Tibial nerve (tissue), 4 donors: ENCODE measurements at regions not wholly inside any gene's neighbourhood (a gene's known extent, or its start where the extent isn't known, plus 50 kb on each side); places are given as distances from the start of the nearest gene placed in this dataset.

ENCODE experiments used
- DNase-seq, 2 donors: peaks; one replicate each; pipeline ENCODE4 v3.0.0-alpha.2; 2019; ENCODE audit warnings: low spot score in 2 of 2
- H3K27ac ChIP-seq, 4 donors: fragments of 200-600 bp; sonication (generic) in 3 of 4; one replicate each; pipeline ENCODE4 v1.5.1; 2017 to 2019; ENCODE audit warnings: mild to moderate bottlenecking in 1 of 4
- H3K27me3 ChIP-seq, 2 donors: fragments of 200-600 bp; sonication (generic) in 1 of 2; one replicate each; pipeline versions ENCODE4 v1.5.1 to v1.6.0; 2017 to 2019
- H3K36me3 ChIP-seq, 3 donors: fragments of 200-600 bp; sonication (generic); one replicate each; pipeline ENCODE4 v1.5.1; 2018 to 2019
- H3K4me1 ChIP-seq, 4 donors: fragments of 200-600 bp; sonication (generic) in 3 of 4; one replicate each; pipeline ENCODE4 v1.5.1; 2017 to 2019
- H3K4me3 ChIP-seq, 4 donors: fragments of 200-600 bp; sonication (generic) in 3 of 4; one replicate each; pipeline ENCODE4 v1.5.1; 2017 to 2019; ENCODE audit warnings: mild to moderate bottlenecking in 1 of 4, moderate library complexity in 1 of 4
- H3K9me3 ChIP-seq, 4 donors: fragments of 200-600 bp; sonication (generic) in 3 of 4; one replicate each; pipeline ENCODE4 v1.5.1; 2017 to 2019
- CTCF ChIP-seq, 5 experiments: fragments of 200-600 bp in 3 of 5; fragments of 450-650 bp in 2 of 5; sonication (generic) in 3 of 5; IDR thresholded peaks; one replicate each; pipeline ENCODE4 v1.5.1; 2016 to 2019; ENCODE audit warnings: antibody characterized with exemption in 5 of 5, mild to moderate bottlenecking in 3 of 5, moderate library complexity in 2 of 5
- EP300 ChIP-seq, 2 donors: sonication (generic); formaldehyde crosslinking; IDR thresholded peaks; one replicate each; pipeline ENCODE4 v1.6.1; 2017; ENCODE audit warnings: antibody characterized with exemption in 2 of 2, mild to moderate bottlenecking in 1 of 2
- POLR2A ChIP-seq, 2 donors: fragments of 450-650 bp; IDR thresholded peaks; one replicate each; pipeline ENCODE4 v1.6.1; 2017; ENCODE audit warnings: antibody characterized with exemption in 2 of 2, mild to moderate bottlenecking in 2 of 2, moderate library complexity in 2 of 2
- WGBS, 2 donors: methylation state at CpG; one replicate each; pipeline ENCODE4 v1.1.5; 2018; 5-methylcytosine and 5-hydroxymethylcytosine counted together

DNA sequence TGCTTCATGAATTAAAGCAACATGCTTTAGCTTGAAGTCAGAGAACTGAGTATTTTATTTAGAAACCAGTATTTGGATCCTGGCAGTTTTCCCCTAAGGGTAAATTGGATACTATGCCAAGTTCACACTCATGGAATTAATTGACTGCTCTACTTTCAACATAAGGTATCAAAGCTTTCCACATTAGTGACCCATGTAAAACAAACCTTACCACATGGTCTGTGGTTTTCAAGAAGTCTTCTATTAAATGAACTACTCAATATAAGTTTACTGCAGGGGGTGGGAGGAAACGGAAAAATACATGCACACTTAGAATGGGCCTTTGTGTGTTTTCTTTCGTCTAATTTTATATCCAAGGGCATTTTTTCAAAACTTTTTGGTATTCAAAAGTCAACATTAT, 232.0 kb upstream of the FBXL7 start:
- no peak overlapping the region for H3K27ac ChIP-seq
- H3K4me3 ChIP-seq: no peak overlapping the region
- DNase-seq: no peak
- H3K27me3 ChIP-seq: no peaks in the 10 kb centered on the region
- no peaks in the 10 kb centered on the region for H3K36me3 ChIP-seq
- TF ChIP-seq EP300 (IDR thresholded peaks at IDR 0.05): no peak
- no peak for TF ChIP-seq POLR2A (IDR thresholded peaks at IDR 0.05)
- no peak for TF ChIP-seq CTCF (IDR thresholded peaks at IDR 0.05)
- peaks cover 0 to 7% (median 0%) of the 10 kb centered on the region in 4 donors for H3K9me3 ChIP-seq
- 15 to 32% methylated on average over 2 of the region's 2 CpGs for WGBS, 2 donors
- no peaks in the 10 kb centered on the region for H3K4me1 ChIP-seq

GRCh38 chr5:15266841-15267240, 233.1 kb upstream of the FBXL7 start:
- H3K36me3 ChIP-seq: no peaks in the 10 kb centered on the region
- TF ChIP-seq EP300 (IDR thresholded peaks at IDR 0.05) (no peak), CTCF (IDR thresholded peaks at IDR 0.05) (no peak), POLR2A (IDR thresholded peaks at IDR 0.05) (no peak)

DNA sequence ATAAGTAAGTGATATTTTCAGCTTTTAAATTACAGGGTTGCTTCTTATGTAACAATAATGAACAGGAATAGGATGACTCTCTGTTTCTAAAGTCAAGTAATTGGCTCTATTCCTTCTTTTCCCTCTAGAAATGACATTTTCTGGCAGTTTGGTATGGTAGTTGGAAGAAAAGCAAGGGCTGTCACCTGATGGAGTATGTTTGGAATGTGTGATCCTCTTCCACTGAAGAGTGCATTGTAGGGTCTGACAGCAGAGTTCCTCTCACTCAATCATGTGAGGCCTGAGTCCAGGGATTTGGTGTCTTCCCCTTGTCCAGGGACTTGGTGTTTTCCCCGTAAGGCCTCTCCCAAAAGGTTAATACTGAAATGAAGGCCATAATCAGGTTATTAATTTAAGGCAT, 233.8 kb upstream of the FBXL7 start:
- no peak for DNase-seq
- 88 to 94% methylated on average over 1 of the region's 1 CpG for WGBS, 2 donors
- H3K4me3 ChIP-seq: no peak overlapping the region
- H3K9me3 ChIP-seq: peaks cover 0 to 7% (median 0%) of the 10 kb centered on the region in 4 donors
- peaks cover 0 to 10% (median 4%) of the 10 kb centered on the region in 4 donors for H3K4me1 ChIP-seq
- no peak overlapping the region for H3K27ac ChIP-seq
- TF ChIP-seq CTCF (IDR thresholded peaks at IDR 0.05) (no peak), POLR2A (IDR thresholded peaks at IDR 0.05) (no peak), EP300 (IDR thresholded peaks at IDR 0.05) (no peak)
- H3K27me3 ChIP-seq: no peaks in the 10 kb centered on the region
- H3K36me3 ChIP-seq: no peaks in the 10 kb centered on the region

More at GRCh38 chr5:15266841-15267240, 233.1 kb upstream of the FBXL7 start:
- Histone ChIP-seq H3K27ac (no peak overlapping the region), H3K4me1 (peaks cover 0 to 4% (median under 1%) of the 10 kb centered on the region in 4 donors), H3K9me3 (peaks cover 0 to 7% (median 0%) of the 10 kb centered on the region in 4 donors), H3K27me3 (no peaks in the 10 kb centered on the region), H3K4me3 (no peak overlapping the region)
- no peak for DNase-seq
- 93 to 95% methylated on average over 1 of the region's 1 CpG for WGBS, 2 donors

GRCh38 chr5:15263942-15264341, 236.0 kb upstream of the FBXL7 start:
- H3K4me3 ChIP-seq: no peak overlapping the region
- no peaks in the 10 kb centered on the region for H3K36me3 ChIP-seq
- WGBS, 2 donors: 91 to 100% methylated on average over 1 of the region's 1 CpG
- no peak for TF ChIP-seq CTCF (IDR thresholded peaks at IDR 0.05)
- no peak for TF ChIP-seq EP300 (IDR thresholded peaks at IDR 0.05)
- TF ChIP-seq POLR2A (IDR thresholded peaks at IDR 0.05): no peak
- peaks cover 0 to 7% (median 0%) of the 10 kb centered on the region in 4 donors for H3K9me3 ChIP-seq
- H3K27me3 ChIP-seq: no peaks in the 10 kb centered on the region
- H3K27ac ChIP-seq: no peak overlapping the region
- DNase-seq: no peak
- H3K4me1 ChIP-seq: peaks cover 0 to 21% (median 8%) of the 10 kb centered on the region in 4 donors

GRCh38 chr5:15263406-15263805, 236.6 kb upstream of the FBXL7 start:
- TF ChIP-seq EP300 (IDR thresholded peaks at IDR 0.05) (no peak), POLR2A (IDR thresholded peaks at IDR 0.05) (no peak), CTCF (IDR thresholded peaks at IDR 0.05) (no peak)
- Histone ChIP-seq H3K36me3 (no peaks in the 10 kb centered on the region), H3K27me3 (no peaks in the 10 kb centered on the region), H3K9me3 (peaks cover 0 to 7% (median 0%) of the 10 kb centered on the region in 4 donors), H3K4me1 (peaks cover 0 to 21% (median 8%) of the 10 kb centered on the region in 4 donors), H3K4me3 (no peak overlapping the region), H3K27ac (no peak overlapping the region)
- no peak for DNase-seq
- WGBS, 2 donors: 90 to 96% methylated on average over 2 of the region's 2 CpGs
